ENCODE measurements at regions not wholly inside any gene's neighbourhood (a gene's known extent, or its start where the extent isn't known, plus 50 kb on each side); places are given as distances from the start of the nearest gene placed in this dataset.

DNA sequence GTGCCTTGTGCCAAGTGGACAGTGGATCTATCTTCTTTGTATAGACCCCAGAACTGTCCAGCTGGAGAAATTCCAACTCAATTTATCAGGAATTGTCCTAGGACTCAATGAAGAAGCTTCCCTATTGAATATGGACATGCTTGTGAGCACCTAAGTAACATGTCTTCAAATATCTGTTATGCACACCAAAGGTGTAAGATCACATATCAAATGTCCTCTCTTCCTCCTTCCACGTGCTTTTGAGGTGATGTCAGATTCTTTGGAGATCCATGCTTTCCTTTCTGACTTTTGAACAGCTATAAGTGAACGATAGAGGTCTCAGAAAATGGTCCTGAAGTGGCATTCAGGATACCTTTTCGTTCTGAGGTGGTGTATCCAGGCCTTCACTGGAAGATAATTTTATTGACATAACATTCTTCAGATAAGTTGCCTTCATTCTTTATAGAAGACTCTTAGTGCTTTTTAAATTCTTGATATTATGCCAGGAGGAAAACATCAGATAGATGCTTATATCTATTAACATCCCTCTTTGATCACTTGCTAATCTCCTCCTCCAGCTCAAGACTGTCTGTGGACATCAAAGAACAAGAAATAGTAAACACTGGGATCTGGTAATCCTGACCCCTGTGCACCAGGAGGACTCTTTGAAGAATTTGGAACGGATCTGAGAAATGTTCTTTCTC, 246.4 kb downstream of the SMARCA2 start:
- TF ChIP-seq CEBPB (IDR thresholded peaks at IDR 0.05) (no peak), RAD21 (IDR thresholded peaks at IDR 0.05; ENCODE audit: low read depth) (no peak)
- TF ChIP-seq, protein P1, sequence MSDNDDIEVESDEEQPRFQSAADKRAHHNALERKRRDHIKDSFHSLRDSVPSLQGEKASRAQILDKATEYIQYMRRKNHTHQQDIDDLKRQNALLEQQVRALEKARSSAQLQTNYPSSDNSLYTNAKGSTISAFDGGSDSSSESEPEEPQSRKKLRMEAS (IDR thresholded peaks at IDR 0.05), result peak; percentile 74

DNA sequence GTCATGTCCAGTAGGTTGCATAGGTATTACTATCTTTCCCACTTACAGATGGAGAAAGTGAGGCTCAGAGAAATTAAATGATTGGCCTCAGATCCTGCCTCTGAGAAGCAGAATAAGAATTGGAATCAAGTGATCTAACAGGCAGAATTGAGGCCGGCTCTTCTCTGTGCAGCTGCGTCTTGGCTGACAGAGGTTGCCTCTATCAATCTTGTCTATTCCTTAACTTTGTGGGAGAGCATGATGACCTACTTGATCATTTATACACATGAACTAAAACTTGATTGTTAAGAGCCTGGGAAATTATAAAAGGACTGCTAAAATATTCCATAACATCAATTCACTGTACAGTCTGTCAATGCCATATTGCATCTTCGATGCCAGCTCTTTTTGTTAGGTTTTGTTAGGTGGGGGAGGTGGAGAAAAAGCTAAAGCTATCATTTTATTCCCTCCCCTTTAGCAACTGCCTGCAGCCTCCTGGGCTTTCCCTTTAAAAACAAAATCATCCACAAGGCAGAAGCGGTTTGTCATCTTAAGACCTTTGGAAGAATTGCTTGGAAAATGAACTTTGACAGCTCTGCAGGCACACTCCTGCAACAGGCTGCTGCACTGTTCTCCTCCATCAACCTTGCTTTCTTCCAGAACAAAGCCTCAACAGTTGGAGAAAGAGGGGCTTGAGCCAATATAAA, 247.4 kb downstream of the SMARCA2 start:
- TF ChIP-seq EP300 (IDR thresholded peaks at IDR 0.05; ENCODE audit: borderline replicate concordance) (no peak), TEAD4 (IDR thresholded peaks at IDR 0.05) (no peak), EGR1 (IDR thresholded peaks at IDR 0.05) (no peak), RAD21 (IDR thresholded peaks at IDR 0.05; ENCODE audit: low read depth) (no peak), YY1 (IDR thresholded peaks at IDR 0.05; ENCODE audit: low read depth) (no peak), ZBTB7A (IDR thresholded peaks at IDR 0.05; ENCODE audit: low read depth) (no peak), CREB1 (IDR thresholded peaks at IDR 0.05; ENCODE audit: low read depth) (no peak), CEBPB (IDR thresholded peaks at IDR 0.05) (no peak), NFIC (IDR thresholded peaks at IDR 0.05) (no peak), TCF12 (IDR thresholded peaks at IDR 0.05; ENCODE audit: low read depth) (no peak), FOXM1 (IDR thresholded peaks at IDR 0.05; ENCODE audit: borderline replicate concordance, low read depth) (no peak)
- TF ChIP-seq, protein P2, sequence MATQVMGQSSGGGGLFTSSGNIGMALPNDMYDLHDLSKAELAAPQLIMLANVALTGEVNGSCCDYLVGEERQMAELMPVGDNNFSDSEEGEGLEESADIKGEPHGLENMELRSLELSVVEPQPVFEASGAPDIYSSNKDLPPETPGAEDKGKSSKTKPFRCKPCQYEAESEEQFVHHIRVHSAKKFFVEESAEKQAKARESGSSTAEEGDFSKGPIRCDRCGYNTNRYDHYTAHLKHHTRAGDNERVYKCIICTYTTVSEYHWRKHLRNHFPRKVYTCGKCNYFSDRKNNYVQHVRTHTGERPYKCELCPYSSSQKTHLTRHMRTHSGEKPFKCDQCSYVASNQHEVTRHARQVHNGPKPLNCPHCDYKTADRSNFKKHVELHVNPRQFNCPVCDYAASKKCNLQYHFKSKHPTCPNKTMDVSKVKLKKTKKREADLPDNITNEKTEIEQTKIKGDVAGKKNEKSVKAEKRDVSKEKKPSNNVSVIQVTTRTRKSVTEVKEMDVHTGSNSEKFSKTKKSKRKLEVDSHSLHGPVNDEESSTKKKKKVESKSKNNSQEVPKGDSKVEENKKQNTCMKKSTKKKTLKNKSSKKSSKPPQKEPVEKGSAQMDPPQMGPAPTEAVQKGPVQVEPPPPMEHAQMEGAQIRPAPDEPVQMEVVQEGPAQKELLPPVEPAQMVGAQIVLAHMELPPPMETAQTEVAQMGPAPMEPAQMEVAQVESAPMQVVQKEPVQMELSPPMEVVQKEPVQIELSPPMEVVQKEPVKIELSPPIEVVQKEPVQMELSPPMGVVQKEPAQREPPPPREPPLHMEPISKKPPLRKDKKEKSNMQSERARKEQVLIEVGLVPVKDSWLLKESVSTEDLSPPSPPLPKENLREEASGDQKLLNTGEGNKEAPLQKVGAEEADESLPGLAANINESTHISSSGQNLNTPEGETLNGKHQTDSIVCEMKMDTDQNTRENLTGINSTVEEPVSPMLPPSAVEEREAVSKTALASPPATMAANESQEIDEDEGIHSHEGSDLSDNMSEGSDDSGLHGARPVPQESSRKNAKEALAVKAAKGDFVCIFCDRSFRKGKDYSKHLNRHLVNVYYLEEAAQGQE (IDR thresholded peaks at IDR 0.05; ENCODE audit: low read depth), result no peak
- TF ChIP-seq, protein P1 (IDR thresholded peaks at IDR 0.05), result no peak
- TF ChIP-seq, protein P3, sequence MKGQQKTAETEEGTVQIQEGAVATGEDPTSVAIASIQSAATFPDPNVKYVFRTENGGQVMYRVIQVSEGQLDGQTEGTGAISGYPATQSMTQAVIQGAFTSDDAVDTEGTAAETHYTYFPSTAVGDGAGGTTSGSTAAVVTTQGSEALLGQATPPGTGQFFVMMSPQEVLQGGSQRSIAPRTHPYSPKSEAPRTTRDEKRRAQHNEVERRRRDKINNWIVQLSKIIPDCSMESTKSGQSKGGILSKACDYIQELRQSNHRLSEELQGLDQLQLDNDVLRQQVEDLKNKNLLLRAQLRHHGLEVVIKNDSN (IDR thresholded peaks at IDR 0.05), result no peak

DNA sequence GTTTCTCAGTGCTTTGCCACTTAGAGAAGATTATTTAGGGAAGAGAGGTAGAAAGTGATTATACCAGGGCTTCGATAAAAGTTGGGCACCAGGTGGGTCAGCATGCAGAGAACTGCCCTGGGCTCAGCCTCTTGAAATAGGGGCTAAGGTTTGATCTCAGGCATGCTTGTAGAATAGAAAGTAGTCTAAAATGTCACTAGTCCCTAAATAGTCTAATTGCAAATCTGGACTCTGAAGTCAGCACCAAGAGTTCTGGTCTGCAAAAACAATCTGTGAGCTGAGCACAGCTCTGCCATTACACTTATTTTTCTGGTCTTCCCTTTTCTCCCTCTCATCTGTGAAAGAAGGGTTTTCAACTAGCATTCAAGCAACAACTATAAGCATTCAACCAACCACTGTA, 248.0 kb downstream of the SMARCA2 start:
- no peak for TF ChIP-seq TCF12 (IDR thresholded peaks at IDR 0.05; ENCODE audit: low read depth)
- no peak for TF ChIP-seq NFIC (IDR thresholded peaks at IDR 0.05)
- TF ChIP-seq, protein P1 (IDR thresholded peaks at IDR 0.05), result no peak
- TF ChIP-seq FOXM1 (IDR thresholded peaks at IDR 0.05; ENCODE audit: borderline replicate concordance, low read depth), result no peak
- TF ChIP-seq, protein P3 (IDR thresholded peaks at IDR 0.05), result no peak
- TF ChIP-seq TEAD4 (IDR thresholded peaks at IDR 0.05), result no peak

DNA sequence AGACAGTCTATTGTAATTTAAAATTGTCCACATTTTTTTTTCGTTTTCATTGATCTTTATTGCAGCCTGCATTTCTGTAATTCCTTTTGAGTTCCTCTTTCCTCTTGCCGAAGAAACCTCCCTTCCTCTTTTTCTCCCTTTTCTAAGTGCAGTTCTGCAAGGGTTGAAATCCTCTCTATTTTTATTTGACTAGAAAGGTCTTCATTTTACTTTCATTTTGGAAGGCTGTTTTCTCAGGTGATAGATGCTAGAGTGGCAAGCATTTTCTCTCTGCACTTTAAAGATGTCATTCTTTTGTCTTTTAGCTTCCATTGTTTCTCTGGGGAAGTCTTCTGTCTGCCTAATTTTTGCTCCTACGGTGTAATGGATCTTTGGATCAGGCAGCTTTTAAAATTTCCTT, 248.5 kb downstream of the SMARCA2 start:
- TF ChIP-seq NFIC (IDR thresholded peaks at IDR 0.05) (no peak), FOXM1 (IDR thresholded peaks at IDR 0.05; ENCODE audit: borderline replicate concordance, low read depth) (no peak), CEBPB (IDR thresholded peaks at IDR 0.05) (no peak), YY1 (IDR thresholded peaks at IDR 0.05; ENCODE audit: low read depth) (no peak), CREB1 (IDR thresholded peaks at IDR 0.05; ENCODE audit: low read depth) (no peak), EGR1 (IDR thresholded peaks at IDR 0.05) (no peak), ZBTB7A (IDR thresholded peaks at IDR 0.05; ENCODE audit: low read depth) (no peak)
- TF ChIP-seq, protein P3 (IDR thresholded peaks at IDR 0.05), result no peak

DNA sequence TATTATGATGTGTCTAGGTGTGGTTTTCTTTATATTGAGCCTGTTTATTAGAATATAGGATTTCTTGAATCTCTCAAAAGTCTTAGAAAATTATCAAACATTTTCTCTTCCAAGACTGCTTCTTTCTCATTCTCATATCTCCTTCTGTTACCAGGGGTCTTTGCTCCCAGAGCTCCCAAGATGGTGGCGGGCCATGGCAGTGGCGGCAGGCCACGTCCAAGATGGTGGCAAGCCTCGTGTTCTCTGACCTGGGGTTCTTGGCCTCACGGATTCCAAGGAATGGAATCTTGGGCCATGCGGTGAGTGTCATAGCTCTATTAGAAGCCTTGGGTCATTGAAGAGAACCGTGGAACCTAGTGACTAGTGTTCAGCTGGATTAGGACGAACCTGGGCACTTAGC, 248.9 kb downstream of the SMARCA2 start:
- TF ChIP-seq, protein P2 (IDR thresholded peaks at IDR 0.05; ENCODE audit: low read depth), result no peak
- TF ChIP-seq YY1 (IDR thresholded peaks at IDR 0.05; ENCODE audit: low read depth) (no peak), CREB1 (IDR thresholded peaks at IDR 0.05; ENCODE audit: low read depth) (no peak), NFIC (IDR thresholded peaks at IDR 0.05) (no peak), EP300 (IDR thresholded peaks at IDR 0.05; ENCODE audit: borderline replicate concordance) (no peak)
